K562 (cell line): ENCODE measurements at regions not wholly inside any gene's neighbourhood (a gene's known extent, or its start where the extent isn't known, plus 50 kb on each side); places are given as distances from the start of the nearest gene placed in this dataset.

Experiments
- ATF1 ChIP-seq, 2 experiments: fragments of 450-650 bp in 1 of 2; IDR thresholded peaks; 2 replicates each; pipeline ENCODE4 v1.6.1; 2016; ENCODE audit warnings: missing compliant biosample characterization in 1 of 2, missing genetic modification characterization in 1 of 2
- FOXA3 ChIP-seq, 2 experiments: fragments of 450-650 bp in 1 of 2; sonication (generic) in 1 of 2; formaldehyde crosslinking; IDR thresholded peaks in 1 of 2; conservative IDR thresholded peaks in 1 of 2; 2 replicates each; pipeline versions ENCODE4 v1.4.0 to v1.8.0; 2020 to 2022; ENCODE audit warnings: mild to moderate bottlenecking in 2 of 2, missing genetic modification reagents in 1 of 2
- FOXK1 ChIP-seq: sonication (generic); formaldehyde crosslinking; IDR thresholded peaks from 2 replicates; pipeline ENCODE4 v1.8.0; 2022; ENCODE audit warnings: missing genetic modification reagents, mild to moderate bottlenecking, borderline replicate concordance
- HIVEP1 ChIP-seq: fragments of 250-450 bp; sonication (Bioruptor Pico); IDR thresholded peaks from 2 replicates; pipeline ENCODE4 v1.4.0; 2020; ENCODE audit warnings: mild to moderate bottlenecking
- NFE2L1 ChIP-seq: fragments of 450-650 bp; IDR thresholded peaks from 2 replicates; pipeline ENCODE4 v1.6.1; 2016; ENCODE audit warnings: missing genetic modification characterization, low read depth, mild to moderate bottlenecking, missing compliant biosample characterization, moderate library complexity, borderline replicate concordance
- TF ChIP-seq, protein P1 (sequence below): IDR thresholded peaks from 3 replicates; pipeline ENCODE4 v1.6.1; 2011; ENCODE audit warnings: borderline replicate concordance, mild to moderate bottlenecking; ENCODE audit not compliant: insufficient read length, insufficient read depth
- TF ChIP-seq, protein P2 (sequence below): fragments of 450-650 bp; formaldehyde crosslinking; IDR thresholded peaks from 2 replicates; pipeline ENCODE4 v1.4.0; 2020; ENCODE audit warnings: mild to moderate bottlenecking, moderate library complexity
- TF ChIP-seq, protein P3 (sequence below): fragments of 250-450 bp; sonication (Bioruptor Pico); IDR thresholded peaks from 2 replicates; pipeline ENCODE4 v1.8.0; 2021; ENCODE audit warnings: moderate library complexity, mild to moderate bottlenecking, inconsistent platforms

DNA sequence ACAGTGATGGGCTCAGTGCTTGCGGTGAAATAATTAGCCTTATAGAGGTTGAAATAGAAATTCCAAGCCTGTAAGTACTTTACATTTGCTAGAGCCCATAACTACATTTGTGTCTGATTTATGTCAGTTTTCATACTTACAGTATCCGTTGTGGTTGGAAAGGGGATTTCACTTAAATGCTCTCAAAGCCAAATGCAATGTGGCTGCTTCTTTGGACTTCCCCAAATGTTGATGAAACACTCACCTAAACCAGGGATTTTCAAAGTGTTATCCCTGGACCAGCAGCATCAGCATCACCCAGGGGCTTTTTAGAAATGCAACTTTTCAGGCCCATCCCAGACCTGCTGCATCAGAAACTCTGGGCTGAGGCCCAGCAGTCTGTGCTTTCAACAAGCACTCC, 378.7 kb downstream of the MCTP2 start (continued):
- no peak for TF ChIP-seq FOXA3 (CRISPR knock-in tag; conservative IDR thresholded peaks at IDR 0.05 in 1 of 2, IDR thresholded peaks at IDR 0.05 in 1 of 2)
- TF ChIP-seq, protein P1, sequence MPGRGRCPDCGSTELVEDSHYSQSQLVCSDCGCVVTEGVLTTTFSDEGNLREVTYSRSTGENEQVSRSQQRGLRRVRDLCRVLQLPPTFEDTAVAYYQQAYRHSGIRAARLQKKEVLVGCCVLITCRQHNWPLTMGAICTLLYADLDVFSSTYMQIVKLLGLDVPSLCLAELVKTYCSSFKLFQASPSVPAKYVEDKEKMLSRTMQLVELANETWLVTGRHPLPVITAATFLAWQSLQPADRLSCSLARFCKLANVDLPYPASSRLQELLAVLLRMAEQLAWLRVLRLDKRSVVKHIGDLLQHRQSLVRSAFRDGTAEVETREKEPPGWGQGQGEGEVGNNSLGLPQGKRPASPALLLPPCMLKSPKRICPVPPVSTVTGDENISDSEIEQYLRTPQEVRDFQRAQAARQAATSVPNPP: no peak
- TF ChIP-seq NFE2L1 (tag): no peak
- TF ChIP-seq, protein P2, sequence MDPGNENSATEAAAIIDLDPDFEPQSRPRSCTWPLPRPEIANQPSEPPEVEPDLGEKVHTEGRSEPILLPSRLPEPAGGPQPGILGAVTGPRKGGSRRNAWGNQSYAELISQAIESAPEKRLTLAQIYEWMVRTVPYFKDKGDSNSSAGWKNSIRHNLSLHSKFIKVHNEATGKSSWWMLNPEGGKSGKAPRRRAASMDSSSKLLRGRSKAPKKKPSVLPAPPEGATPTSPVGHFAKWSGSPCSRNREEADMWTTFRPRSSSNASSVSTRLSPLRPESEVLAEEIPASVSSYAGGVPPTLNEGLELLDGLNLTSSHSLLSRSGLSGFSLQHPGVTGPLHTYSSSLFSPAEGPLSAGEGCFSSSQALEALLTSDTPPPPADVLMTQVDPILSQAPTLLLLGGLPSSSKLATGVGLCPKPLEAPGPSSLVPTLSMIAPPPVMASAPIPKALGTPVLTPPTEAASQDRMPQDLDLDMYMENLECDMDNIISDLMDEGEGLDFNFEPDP (CRISPR knock-in tag): no peak
- TF ChIP-seq, protein P3, sequence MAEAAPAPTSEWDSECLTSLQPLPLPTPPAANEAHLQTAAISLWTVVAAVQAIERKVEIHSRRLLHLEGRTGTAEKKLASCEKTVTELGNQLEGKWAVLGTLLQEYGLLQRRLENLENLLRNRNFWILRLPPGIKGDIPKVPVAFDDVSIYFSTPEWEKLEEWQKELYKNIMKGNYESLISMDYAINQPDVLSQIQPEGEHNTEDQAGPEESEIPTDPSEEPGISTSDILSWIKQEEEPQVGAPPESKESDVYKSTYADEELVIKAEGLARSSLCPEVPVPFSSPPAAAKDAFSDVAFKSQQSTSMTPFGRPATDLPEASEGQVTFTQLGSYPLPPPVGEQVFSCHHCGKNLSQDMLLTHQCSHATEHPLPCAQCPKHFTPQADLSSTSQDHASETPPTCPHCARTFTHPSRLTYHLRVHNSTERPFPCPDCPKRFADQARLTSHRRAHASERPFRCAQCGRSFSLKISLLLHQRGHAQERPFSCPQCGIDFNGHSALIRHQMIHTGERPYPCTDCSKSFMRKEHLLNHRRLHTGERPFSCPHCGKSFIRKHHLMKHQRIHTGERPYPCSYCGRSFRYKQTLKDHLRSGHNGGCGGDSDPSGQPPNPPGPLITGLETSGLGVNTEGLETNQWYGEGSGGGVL (CRISPR knock-in tag): no peak
- TF ChIP-seq ATF1 (CRISPR knock-in tag; IDR thresholded peaks at IDR 0.05): no peak
- TF ChIP-seq ATF1 (tag; IDR thresholded peaks at IDR 0.05): no peak
- TF ChIP-seq FOXK1: no peak
- TF ChIP-seq HIVEP1 (CRISPR knock-in tag): no peak
